ENCODE measurements at regions not wholly inside any gene's neighbourhood (a gene's known extent, or its start where the extent isn't known, plus 50 kb on each side); places are given as distances from the start of the nearest gene placed in this dataset.

DNA sequence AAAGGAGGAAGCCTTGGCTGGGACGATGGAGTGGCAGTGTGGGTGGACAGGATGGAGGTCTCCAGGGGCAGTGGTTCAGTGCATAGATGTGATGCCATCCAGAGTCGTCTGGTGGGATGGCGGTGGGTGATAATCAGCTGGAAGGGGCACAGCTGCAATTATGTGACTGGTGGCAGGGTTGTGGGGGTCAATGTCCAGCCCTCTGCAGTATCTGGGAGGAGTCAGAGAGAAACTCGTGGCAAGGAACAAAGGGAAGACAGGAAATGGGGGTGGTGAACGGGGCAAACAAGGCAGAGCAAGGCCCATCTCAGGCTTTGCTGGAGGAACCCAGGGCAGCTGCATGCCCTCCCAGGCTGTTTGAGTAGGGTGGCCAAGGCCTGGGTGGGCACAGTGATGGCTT is 118.3 kb upstream of the USP24 start:
- DNase-seq: no peak

DNA sequence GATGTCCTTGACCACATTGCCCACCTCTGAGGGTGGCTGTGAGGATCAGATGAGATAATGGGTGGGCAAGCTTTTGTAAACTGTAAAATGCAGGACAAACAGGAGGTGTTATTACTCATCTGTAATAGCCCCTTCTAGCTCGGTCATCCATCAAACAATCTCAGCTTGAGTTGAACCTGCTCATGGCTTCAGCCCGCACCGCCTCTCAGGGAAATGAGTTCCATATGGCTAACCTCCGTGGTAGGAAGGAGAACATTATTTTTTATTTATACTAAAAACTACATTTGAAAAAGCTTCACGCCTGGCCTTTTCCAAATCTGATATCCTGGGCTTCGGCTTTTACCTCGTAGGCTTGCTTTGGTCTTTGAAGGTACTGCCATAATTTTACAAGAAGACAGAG is 116.2 kb upstream of the USP24 start:
- DNase-seq: no peak

DNA sequence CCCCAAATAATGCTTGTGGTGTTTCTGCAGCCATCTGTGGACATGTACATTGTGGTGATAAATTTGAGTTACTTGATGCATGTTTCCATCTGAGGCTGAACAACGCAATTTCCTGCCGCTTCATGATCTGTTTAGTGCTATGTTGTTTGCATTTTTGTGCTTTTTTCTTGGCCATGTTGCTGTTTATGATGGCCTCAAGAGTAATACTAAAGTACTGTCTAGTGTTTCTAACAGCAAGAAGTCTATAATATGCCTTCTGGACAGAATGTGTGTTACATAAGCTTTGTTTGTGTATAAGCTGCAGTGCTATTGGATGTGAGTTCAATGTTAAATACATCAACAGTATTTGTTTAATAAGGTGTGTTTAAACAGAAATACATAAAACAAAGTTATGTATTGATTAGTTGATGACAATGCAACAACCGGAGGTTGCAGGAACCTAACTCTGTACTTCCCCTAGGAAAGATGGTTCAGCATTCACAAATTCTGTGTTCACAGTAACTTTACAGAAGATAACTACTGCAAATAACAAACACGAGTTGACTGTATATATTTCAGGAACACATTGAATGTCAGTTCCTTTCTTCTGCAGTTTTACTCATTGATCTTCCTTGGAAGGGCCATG is 114.8 kb upstream of the USP24 start:
- no peak for DNase-seq

DNA sequence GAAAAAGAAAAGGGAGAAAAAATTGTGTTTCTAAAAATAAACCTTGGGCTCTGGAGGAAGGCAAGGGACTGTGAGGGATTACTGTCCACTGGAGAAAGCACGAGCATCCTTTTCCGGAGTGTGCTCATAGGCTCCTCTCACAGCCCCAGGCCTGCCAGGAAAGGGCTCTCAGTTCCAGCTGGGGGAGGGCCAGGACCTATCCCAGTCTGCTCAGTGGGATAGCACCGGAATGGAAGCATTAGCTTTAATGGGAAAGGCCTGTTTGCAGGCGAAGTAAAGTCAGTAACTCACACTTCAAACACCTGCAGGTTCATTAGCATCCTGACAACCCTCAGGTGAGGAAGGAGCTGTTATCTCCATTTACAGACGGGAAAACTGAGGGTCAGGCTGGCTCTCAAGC is 113.9 kb upstream of the USP24 start:
- no peak for DNase-seq

DNA sequence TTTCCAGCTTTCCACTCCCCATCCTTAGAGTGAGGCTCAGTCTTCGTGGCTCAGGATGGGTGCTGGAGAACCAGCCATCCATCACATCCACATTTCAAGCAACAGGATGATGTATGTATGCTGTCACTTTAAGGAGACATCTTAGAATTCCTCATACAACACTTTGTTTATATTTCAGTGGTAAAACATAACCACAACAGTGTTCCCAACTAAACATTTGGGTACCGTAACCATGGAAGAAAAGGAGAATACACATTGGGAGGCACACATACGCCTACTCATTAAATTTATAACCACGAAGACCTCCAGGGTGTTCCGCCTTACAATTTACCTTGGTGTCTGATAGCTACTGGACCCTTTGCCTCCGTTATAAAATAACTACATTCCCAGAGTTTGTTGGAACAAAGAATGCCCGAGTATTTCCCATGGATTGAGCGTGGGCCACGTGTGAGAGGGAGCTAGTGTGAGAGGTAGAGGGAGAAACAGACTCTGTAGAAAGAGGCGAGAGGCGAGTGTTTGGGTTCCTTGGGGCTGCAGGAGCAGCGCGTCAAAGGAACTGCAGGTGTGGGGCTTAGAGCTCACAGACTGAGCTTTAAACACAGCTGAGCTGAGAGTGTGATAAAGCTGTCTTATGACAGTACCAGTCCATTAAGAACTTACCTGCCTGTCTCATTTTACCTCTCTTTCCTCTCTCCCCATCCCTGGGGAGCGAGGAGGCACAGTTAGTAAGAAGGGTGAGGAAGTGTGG is 111.5 kb upstream of the USP24 start:
- DNase-seq: no peak

DNA sequence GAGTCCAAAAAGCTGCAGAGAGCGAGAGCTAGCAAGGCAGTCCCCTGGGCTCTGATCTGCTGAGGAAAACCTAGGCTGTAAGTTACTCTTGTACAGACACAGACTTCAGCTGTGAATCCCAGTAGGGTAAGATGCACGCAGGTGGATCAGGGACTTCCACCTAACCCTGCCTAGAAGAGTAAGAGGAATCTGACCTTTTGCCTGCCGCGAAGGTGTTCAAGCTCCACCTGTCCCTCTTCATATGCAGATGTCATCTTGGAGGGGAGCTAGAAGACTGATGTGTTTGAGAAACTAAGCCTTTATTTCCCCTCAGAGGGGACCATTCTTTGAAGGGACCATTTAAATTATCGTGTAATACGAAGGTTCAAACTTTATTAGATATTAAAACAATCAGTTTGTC is 108.6 kb upstream of the USP24 start:
- DNase-seq: no peak

DNA sequence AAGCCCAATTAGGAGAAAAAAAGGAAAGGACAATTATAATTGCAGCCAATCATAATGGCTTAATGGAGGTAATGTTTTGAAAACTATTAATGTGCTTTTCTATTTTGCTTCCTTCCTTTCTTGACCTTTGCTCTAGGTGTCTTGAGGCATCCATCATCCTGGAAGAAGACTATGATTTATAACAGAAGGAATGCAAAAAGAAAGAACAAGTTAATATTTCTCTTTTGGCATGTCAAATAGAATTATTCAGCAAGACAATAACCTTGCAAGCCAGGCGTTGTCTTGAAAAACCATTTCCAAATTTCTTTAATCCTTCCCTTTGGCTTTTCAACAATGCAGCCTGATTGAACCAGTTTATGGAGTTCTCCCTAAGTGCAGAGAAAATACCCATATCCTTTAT is 107.7 kb upstream of the USP24 start:
- DNase-seq: no peak

DNA sequence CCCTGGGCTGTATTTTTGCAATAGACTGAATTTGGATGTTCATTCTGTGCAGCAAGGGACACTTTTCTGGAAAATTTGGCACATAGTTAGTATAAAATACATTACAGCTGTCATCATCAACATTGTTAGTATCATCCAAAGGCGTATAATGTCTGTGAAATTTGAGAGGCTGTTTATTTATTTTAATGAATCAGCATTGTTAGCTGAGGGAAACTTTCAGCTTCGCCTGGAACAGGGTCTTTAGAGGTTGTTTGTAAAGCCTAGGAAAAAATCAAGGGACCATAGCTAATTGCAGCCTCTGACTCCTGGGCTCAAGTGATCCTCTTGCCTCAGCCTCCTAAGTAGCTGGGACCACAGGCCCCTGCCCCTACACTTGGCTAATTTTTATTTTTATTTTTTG is 106.8 kb upstream of the USP24 start:
- DNase-seq: no peak

DNA sequence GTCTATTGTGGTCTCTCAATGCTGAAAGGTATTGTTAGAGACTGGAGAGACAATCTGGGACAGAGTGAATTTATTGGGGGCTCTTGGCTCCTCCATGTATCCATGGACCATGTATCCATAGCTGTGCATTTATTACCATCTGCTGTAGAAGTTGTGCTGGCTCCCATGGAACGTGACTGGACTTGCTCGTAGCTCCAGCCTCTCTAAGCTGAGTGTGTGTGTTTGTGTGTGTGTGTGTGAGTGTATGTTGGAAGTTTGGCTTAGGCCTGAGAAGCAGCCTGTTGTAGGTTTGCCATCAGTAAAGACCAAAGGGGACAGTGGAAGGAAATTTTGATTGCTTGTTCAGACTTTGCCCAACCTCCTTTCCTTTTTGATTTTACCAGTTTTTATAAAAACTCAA is 105.7 kb upstream of the USP24 start:
- DNase-seq: no peak

DNA sequence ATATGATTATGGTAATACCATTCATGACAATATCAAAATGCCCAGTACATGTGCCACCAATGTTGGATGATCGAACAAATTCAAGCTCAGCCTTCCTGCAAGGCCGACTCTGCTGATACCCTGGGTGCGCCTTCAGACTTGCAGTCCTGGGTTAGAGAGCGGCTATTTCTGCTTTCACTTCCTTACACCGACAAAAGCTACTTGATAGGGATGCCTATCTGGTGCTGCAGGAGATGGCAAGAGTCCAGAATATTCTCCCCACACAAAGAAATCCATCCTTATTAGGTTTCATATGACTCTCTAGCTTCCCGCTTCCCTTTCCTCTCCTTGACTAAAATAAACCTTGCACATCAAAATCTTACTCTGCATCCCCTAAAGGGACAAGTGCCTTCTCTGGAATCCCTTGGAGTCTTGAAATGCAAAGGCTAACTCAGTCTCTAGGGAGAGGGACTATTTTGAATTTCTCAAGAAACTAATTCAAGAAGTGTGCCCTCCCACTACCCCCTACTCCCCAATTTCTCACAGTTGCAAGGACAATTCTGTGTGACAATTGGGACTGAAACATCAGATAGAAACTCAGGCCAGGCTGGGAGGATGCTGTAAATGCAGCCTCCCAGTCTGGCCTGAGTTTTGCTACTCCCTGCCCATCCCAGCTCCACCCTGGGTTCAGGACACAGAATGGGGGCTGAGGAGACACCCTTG is 103.1 kb upstream of the USP24 start:
- DNase-seq: no peak

DNA sequence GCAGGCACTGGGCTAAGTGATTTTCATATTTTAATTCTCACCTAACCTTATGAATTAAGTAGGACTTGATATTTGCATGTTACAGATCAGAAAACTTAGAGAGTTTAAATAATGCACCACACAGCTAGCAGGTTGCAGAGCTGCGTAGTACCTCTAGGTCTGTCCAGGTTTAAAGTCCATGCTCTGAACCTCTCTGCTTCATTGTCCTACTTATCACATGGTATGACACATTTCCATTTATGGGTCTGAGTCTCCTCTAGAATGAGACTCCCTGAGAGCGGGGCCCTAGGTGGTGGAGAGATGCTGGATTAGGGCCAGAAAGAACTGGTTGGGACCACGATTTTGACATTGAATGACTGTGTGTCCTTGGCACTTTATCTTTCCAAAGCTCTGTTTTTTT is 102.5 kb upstream of the USP24 start:
- no peak for DNase-seq

DNA sequence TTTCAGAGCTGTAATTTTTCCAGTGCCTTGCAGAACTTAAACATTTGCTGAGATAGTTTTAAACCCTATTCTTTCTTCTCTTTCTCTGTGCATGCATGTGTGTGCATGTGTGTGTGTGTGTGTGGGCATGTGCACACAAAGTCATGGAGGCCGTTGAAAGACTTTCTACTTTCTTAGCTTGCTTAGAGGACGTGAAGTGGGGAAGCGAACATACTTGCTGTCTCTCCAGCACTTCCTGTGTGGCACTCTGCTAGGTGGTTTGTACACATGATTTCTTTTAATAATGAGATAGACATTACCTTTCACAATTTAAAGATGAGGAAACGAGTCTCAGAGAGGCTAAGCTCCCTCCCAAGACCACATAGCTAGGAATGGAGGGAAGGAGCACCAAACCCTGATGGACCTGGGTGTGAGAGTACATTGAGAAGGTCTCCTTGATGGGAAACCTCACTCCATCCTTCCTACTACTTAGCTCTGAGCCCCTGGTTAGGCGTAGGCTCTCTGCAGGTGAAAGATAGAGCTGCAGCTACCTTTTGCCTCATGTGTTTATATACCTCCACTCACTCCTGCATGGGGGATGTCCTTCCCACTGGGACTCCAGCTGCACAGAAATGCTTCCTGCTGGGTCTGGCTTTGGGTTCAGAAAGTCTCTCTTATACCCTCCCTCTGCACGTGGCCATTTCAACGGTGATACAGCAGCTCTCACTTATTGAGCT is 101.9 kb upstream of the USP24 start:
- no peak for DNase-seq

DNA sequence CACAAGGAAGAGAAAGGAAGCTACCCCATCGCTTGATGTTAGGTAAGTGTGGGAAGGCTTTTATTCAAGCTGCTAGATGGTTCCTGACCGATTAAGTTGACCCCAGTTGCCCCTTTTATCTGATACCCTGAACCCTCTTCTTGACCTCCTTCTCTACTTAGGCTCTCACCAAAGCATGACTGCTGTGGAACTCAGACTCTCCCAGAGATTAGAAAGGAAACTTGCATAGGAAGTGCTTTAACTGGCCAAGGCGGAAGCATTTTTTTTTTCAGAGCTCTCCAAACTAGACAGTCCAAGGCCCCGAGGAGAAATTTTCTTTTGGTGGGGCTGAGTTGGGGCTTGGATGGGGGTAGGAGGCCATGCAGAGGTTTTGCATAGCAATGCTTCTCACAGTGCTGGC is 101.3 kb upstream of the USP24 start:
- DNase-seq: no peak

DNA sequence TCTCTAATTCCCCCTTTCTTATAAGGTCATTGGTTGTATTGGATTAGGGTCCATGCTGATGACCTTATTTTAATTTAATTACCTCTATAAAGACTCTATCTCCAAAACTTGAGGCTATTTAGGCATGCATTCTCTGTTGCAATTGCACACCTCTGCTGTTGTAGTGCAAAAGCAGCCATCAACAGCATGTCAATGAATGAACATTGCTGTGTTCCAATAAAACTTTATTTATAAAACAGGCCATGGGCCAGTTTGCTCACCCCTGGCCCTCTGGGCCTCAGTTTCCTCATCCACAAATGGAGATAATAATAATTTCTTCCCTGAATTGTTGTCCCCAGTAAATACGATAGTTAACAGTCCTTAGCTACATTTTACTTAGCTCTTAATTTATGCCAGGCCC is 100.4 kb upstream of the USP24 start:
- DNase-seq: no peak

DNA sequence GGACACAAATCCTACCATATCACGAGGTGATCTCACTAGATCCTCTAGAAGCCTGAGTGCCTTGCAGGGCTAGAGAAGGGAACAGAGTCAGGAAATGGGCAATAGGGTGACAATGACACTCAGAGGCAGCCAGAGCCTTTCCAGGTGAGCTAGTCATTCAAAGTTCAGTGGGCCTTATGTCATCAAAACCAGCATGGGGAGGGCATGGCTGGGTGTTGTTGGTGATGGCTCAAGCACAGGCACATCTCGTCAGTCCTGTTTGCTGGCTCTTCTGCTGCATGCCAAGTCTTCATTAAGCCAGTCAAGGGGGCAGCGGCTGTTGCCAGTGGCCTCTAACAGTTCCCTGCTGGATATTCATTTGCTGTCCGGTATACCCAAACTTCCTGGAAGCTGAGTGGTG is 99.6 kb upstream of the USP24 start:
- DNase-seq: no peak

DNA sequence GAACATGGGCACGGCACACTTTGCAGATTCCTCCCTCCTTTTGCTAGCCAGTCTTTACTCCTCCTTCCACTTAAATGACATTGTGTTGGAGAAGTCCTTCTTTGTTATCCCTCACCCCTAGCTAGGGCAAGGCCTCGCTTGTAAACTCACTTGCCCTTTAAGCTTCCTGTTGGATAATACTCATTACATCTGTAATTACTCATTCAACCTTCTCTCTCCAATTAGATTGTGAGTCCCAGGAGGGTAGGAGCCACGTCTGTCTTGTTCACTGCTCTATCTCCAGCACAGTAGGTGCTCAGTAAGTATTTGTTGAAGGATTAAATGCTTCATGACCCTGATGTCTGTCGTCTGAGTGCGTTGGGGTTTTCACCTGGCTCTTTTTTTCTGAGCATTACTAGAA is 98.7 kb upstream of the USP24 start:
- DNase-seq: no peak

DNA sequence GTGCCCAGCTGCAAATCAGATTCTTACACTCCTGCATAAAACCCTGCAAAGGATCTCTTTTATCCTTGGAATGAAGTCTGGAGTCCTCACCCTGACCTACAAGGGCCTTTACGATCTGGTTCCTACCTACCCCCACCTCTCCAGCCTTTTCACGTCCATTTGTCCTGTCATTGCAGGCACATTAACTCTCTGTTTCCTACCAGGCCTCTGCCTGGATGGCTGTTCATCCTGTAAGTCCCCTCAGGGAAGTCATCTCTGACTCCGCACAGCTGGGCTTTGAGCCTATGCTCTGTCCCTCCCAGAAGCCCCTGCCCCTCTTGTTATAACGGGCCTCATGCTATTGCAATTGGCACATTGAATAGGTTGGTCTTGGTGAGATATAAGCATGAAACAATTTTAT is 96.8 kb upstream of the USP24 start:
- DNase-seq: no peak

DNA sequence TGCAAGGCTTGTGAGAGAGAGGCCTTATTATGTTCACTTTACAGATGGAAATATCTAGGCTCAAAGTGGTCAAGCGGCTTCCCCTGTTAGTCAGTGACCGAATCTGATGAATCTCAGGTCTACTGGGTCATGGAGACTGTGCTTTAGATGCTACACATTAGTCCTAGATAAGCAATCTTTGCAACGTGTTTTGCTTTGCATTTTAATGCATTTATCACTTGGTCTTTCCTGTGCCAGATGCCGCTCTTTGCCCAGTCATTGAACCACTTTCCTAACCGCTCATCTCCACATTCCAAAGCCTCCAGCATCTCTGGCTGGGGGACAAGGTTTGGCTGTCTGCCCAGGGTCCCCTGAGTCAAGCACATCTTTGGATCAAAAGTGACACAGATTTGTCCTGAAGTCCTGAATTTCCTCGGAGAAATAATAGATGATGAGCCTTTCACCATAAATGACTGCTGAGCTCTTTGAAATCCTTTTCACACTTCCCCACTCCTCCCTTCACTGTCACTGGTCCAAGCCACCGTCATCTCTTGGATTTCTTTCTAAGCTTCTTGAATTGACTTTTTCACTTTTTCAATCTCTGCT is 96.0 kb upstream of the USP24 start:
- no peak for DNase-seq

DNA sequence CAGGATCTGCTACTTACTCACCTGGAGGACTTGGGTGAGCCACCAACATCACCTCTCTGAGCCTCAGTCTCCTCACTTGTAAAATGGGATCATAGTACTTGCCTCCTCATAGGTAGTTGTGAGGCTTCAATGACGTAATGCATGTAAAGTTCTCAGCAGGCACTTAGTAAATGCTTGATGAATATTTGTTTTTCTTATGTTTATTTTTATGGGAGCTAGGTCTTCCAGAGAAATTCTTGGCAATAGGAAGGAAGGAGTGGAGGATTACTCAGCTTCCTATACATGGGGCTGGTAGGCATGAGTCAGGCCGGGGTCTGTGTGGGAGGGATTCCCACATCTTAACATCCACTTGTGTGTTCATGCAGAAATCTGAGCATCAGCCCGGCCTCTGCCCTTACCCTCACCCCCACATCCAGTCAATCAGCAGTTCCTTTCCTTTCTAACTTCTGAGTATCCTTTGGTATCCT is 95.4 kb upstream of the USP24 start:
- DNase-seq: no peak

DNA sequence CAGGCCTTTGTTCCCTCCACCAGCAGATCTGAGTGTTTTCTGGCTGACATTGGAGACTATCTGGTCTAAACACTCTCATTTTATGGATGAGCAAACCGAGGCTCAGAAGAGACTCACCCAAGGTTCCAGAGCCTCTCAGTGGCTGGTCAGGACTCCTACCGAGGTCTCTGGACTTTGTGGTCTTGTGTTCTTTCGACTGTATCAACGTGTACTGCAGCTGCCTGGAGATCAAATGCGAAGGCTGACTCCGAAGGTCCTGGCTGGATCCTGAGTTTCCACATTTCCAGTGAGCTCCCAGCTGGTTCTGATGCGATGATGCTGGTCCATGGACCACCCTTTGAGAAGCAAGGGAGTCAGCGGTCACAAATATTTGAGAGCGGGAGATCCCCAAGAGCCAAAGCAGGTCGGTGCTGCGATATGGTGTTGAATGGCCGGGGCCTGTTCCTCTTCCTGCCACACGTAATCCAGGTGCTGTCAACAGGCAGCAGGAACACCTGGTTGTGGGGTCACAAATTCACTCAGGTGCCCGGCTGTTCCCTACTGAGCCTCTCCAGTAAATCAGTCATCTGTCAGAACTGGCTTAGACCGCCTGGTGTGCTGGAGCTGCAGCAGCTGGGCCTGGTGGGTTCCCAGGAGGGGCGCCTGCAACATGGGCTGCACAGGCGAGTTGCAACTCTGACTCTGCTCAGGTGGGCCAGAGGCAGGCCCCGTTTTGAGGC is 94.8 kb upstream of the USP24 start:
- no peak for DNase-seq

DNA sequence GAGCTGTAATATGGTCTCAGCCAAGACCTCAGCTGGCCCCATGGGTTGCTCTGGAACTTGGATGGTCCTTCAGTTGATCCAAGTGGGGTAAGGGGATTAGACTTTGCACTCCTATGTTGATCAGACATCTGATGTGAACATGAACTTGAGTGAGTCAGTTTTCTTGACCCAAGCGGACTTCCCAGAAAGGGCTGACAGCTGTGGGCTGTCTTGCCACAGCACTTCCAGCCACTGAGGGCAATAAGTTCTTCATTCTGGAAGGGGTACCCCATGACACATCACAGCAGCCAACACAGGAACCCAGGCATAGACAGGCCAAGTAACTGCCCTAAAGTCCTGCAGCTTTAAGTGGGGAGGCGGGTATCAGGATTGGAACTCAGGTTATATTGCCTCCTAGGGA is 93.9 kb upstream of the USP24 start:
- no peak for DNase-seq

DNA sequence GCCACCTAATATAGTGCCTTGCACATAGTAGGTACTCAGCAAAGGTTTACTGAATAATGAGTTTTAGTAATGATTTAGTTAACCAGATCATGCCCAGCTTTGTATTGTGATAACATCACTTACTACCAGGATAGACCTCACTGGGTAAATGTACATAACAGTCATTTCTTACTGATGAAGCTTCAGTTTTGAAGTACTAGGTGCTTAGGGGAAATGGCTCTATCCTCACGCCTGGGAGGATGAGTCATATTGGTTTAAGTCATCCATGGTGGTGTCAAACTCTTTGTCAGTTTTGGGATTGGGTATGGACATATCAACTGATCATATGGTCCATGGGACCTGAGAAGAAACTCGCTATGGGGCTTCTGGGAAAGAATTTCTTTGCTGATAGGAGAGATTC is 90.6 kb upstream of the USP24 start:
- DNase-seq: no peak
